Naive thymus-derived CD4-positive, alpha-beta T cell (primary cell): ENCODE measurements at regions not wholly inside any gene's neighbourhood (a gene's known extent, or its start where the extent isn't known, plus 50 kb on each side); places are given as distances from the start of the nearest gene placed in this dataset.
A peak's percentile ranks its signal among the peaks of the same experiment; 100 is the strongest.

Experiments
- ATAC-seq: fragments of 150-1000 bp; cut with Tn5 transposase; 2 replicates; pipeline ENCODE4 v1.10.0; 2021; ENCODE audit warnings: mild to moderate bottlenecking, moderate library complexity
- CTCF ChIA-PET: fragments of 350-600 bp; sonication (Branson Sonifier 250); formaldehyde crosslinking; loops from one replicate; lab custom pipeline; 2021; ENCODE audit warnings: antibody characterized with exemption; lab: Charles Lee
- POLR2A ChIA-PET: fragments of 350-600 bp; sonication (Branson Sonifier 250); formaldehyde crosslinking; loops from one replicate; lab custom pipeline; 2021; ENCODE audit warnings: antibody characterized with exemption, inconsistent platforms; lab: Charles Lee
- DNase-seq, 9 donors: peaks; one replicate each; pipeline versions ENCODE4 v3.0.0 to v3.0.0-alpha.2; 2020 to 2022; ENCODE audit warnings: mixed read lengths in 1 of 9
- H3K27ac ChIP-seq: one replicate; pipeline ENCODE4 v1.7.0; 2013; ENCODE audit warnings: mild to moderate bottlenecking, low read depth, low read length, moderate library complexity
- H3K27me3 ChIP-seq, 2 donors: one replicate each; pipeline ENCODE4 v1.7.0; 2013; ENCODE audit warnings: low read length in 2 of 2, mild to moderate bottlenecking in 2 of 2, moderate library complexity in 2 of 2; ENCODE audit not compliant: control insufficient read depth in 2 of 2, insufficient read depth in 2 of 2
- H3K36me3 ChIP-seq, 3 experiments: 1 replicate in 2 of 3; 2 replicates in 1 of 3; pipeline ENCODE4 v1.7.0; 2013; ENCODE audit warnings: low read length in 3 of 3, mild to moderate bottlenecking in 3 of 3, moderate library complexity in 1 of 3; ENCODE audit not compliant: insufficient read depth in 3 of 3, control insufficient read depth in 2 of 3
- H3K4me1 ChIP-seq, 2 donors: one replicate each; pipeline ENCODE4 v1.7.0; 2013; ENCODE audit warnings: low read length in 2 of 2, mild to moderate bottlenecking in 2 of 2, moderate library complexity in 1 of 2; ENCODE audit not compliant: control insufficient read depth in 2 of 2, insufficient read depth in 2 of 2
- H3K4me3 ChIP-seq: 2 replicates; pipeline ENCODE4 v1.7.0; 2013; ENCODE audit warnings: mild to moderate bottlenecking, low read length
- H3K9me3 ChIP-seq, 3 experiments: 1 replicate in 2 of 3; 2 replicates in 1 of 3; pipeline ENCODE4 v1.7.0; 2013; ENCODE audit warnings: low read length in 3 of 3; ENCODE audit not compliant: control insufficient read depth in 2 of 3
- H3K27ac Mint-ChIP-seq, 9 donors: one replicate each; pipeline ENCODE4 v1.8.0; 2020 to 2022; ENCODE audit warnings: mixed read lengths in 9 of 9, mild to moderate bottlenecking in 8 of 9, moderate library complexity in 5 of 9, inconsistent platforms in 2 of 9
- H3K27me3 Mint-ChIP-seq, 5 donors: one replicate each; pipeline ENCODE4 v1.8.0; 2021 to 2022; ENCODE audit warnings: mixed read lengths in 5 of 5, mild to moderate bottlenecking in 1 of 5
- H3K36me3 Mint-ChIP-seq, 5 donors: one replicate each; pipeline ENCODE4 v1.8.0; 2020 to 2022; ENCODE audit warnings: mixed read lengths in 5 of 5, mild to moderate bottlenecking in 3 of 5, inconsistent platforms in 1 of 5
- H3K4me1 Mint-ChIP-seq, 7 donors: one replicate each; pipeline ENCODE4 v1.8.0; 2020 to 2022; ENCODE audit warnings: mixed read lengths in 7 of 7, mild to moderate bottlenecking in 3 of 7, inconsistent platforms in 1 of 7
- H3K4me3 Mint-ChIP-seq, 10 donors: one replicate each; pipeline ENCODE4 v1.8.0; 2020 to 2022; ENCODE audit warnings: mild to moderate bottlenecking in 10 of 10, mixed read lengths in 10 of 10, moderate library complexity in 6 of 10, inconsistent platforms in 2 of 10
- H3K9me3 Mint-ChIP-seq, 11 donors: one replicate each; pipeline ENCODE4 v1.8.0; 2020 to 2022; ENCODE audit warnings: mixed read lengths in 11 of 11, mild to moderate bottlenecking in 4 of 11, inconsistent platforms in 1 of 11, moderate library complexity in 1 of 11
- intact Hi-C, 2 donors: fragments of 100-400 bp; cut with micrococcal nuclease; formaldehyde crosslinking; loops; one replicate each; pipeline ENCODE4 v1.15.1; 2023

DNA sequence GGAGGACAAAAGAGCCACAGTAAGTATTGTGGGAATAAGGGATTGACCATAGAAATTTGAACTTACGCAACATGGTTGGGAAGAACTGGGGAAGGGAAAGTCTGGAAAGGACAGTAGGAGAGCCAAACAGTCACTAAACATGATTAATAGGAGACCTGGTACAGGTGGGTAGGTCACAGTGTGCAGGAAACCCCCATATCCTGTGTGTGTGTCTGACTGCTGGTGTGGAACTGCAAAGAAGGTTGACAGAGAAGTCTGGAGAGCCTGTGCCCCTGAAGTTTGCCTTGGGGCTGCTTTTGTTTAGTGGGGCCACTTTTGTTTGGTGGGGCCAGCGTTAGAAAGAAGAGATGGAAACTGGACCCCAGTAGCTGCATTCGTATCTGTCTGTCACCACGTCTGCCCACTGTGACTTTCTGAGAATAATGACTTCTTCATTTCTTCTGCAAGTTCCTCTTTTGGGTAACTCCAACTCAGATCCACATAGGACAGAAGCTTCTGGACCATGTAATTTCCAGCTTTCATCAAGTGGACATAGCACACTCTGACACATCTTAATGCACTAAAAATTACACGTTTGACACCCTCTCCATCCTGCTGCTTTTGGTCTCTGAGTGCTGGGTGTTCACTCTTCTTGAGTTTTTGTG, 126.8 kb upstream of the RAG2 start:
- no peak for DNase-seq
- ATAC-seq: peak; percentile 47

DNA sequence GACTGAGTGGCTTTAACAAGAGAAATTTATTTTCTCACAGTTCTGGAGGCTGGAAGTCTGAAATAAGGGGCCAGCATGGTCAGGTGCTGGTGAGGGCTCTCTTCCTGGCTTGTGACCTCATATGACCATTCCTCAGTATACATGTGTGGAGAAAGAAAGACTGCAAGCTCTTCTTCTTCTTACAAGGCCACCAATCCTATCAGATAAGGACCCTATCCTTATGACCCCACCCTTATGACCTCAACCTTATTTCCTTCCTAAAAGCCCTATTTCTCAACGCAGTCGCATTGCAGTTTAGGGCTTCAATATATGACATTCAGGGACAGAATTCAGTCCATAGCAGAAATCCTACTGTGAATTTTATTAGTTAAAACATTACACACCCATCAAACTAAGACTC, 124.4 kb upstream of the RAG2 start:
- intact Hi-C loops: no loop called here
- no peaks in the 10 kb centered on the region for H3K36me3 ChIP-seq
- peaks cover 0 to 7% (median 0%) of the 10 kb centered on the region in 11 donors for H3K9me3 Mint-ChIP-seq
- ATAC-seq (no peak), DNase-seq (no peak)
- no peaks in the 10 kb centered on the region for H3K9me3 ChIP-seq
- H3K4me1 ChIP-seq: no peaks in the 10 kb centered on the region
- no peaks in the 10 kb centered on the region for H3K27me3 ChIP-seq
- peaks cover 3 to 32% (median 11%) of the 10 kb centered on the region in 5 donors for H3K27me3 Mint-ChIP-seq
- CTCF ChIA-PET: no interaction called here
- no peaks in the 10 kb centered on the region for H3K36me3 Mint-ChIP-seq
- POLR2A ChIA-PET: no interaction called here
- no peak overlapping the region for H3K4me3 ChIP-seq
- no peak overlapping the region for H3K27ac ChIP-seq
- peaks cover 0 to 7% (median 0%) of the 10 kb centered on the region in 7 donors for H3K4me1 Mint-ChIP-seq
- no peak overlapping the region for H3K4me3 Mint-ChIP-seq
- no peak overlapping the region for H3K27ac Mint-ChIP-seq

More for the DNA sequence above, 126.8 kb upstream of the RAG2 start:
- ChIA-PET POLR2A (no interaction called here), CTCF (no interaction called here)
- H3K27me3 Mint-ChIP-seq: peaks cover 0 to 31% (median 12%) of the 10 kb centered on the region in 5 donors
- H3K36me3 Mint-ChIP-seq: no peaks in the 10 kb centered on the region
- H3K4me3 ChIP-seq: no peak overlapping the region
- H3K27ac Mint-ChIP-seq: no peak overlapping the region
- H3K36me3 ChIP-seq: no peaks in the 10 kb centered on the region
- H3K9me3 ChIP-seq: no peaks in the 10 kb centered on the region
- no peaks in the 10 kb centered on the region for H3K4me1 ChIP-seq
- intact Hi-C loops: no loop called here
- no peak overlapping the region for H3K27ac ChIP-seq
- peaks cover 0 to 7% (median 0%) of the 10 kb centered on the region in 11 donors for H3K9me3 Mint-ChIP-seq
- no peaks in the 10 kb centered on the region for H3K27me3 ChIP-seq
- H3K4me3 Mint-ChIP-seq: no peak overlapping the region
- H3K4me1 Mint-ChIP-seq: peaks cover 0 to 7% (median 0%) of the 10 kb centered on the region in 7 donors

DNA sequence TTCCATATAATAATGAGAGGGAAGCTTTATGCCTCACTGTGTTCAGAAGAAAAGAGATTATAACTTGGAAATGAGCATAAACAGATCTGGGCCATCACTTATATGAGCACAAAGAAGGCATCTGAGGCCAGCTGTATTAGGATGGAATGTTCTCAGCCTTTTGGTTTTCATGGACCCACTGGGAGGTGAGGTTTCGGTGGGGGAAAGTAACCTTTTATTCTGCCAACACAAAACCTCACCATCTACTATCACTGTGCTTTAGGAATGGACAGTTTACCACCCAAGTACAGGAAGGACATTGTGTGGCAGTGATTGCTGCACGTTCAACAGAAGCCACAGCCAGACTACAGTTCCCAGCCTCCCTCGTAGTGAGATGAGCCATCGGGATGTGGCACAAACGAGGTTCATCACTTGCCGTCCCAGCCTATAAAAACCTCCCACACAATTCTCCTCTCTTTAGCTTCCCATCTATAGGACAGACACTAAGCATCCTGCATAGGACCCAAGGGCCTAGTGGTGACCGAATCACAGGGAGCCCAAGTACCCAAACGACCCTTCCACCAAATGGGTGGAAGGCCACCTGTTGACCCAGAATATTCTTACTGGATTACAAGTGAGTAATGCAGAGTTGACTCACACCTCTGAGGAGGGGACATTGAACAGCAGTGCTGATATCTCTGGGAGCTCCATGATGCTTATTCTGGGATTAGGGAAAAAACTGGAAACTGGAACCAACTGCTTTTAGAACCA, 121.5 kb upstream of the RAG2 start:
- CTCF ChIA-PET: interaction anchor here (0.6 kb wide), 1 partner anchor 27 kb away, joined by 3 read pairs; no protein-coding TSS in a partner anchor
- Histone ChIP-seq H3K9me3 (no peaks in the 10 kb centered on the region), H3K4me3 (no peak overlapping the region), H3K4me1 (no peaks in the 10 kb centered on the region), H3K27me3 (no peaks in the 10 kb centered on the region), H3K27ac (no peak overlapping the region), H3K36me3 (no peaks in the 10 kb centered on the region)
- DNase-seq (no peak), ATAC-seq (no peak)
- Mint-ChIP-seq H3K27ac (no peak overlapping the region), H3K4me1 (peaks cover 0 to 4% (median 0%) of the 10 kb centered on the region in 7 donors), H3K36me3 (no peaks in the 10 kb centered on the region), H3K9me3 (peaks cover 0 to 7% (median 0%) of the 10 kb centered on the region in 11 donors), H3K27me3 (peaks cover 0 to 21% (median 4%) of the 10 kb centered on the region in 5 donors), H3K4me3 (no peak overlapping the region)
- intact Hi-C loops: no loop called here
- POLR2A ChIA-PET: no interaction called here

DNA sequence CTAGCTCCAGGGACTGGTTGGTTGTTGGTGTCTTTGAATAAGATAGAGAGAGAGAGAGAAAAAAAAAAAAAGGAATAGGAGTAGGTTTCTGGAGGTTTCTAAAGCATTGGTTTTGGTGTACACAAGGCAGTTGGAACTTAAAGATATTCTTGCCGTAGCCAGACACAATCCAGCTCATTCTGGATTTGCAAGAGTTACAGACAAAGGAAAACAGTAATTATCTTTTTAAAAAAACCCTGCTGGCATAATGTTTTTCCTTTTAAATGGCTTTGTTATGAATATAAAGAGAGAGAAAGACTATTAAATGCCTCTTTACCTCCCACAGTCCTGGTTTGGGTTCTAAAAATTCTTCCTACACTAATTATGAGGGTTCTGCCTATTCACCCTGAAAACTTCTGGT, 120.4 kb upstream of the RAG2 start:
- Histone ChIP-seq H3K4me1 (no peaks in the 10 kb centered on the region), H3K36me3 (no peaks in the 10 kb centered on the region), H3K9me3 (no peaks in the 10 kb centered on the region), H3K4me3 (no peak overlapping the region), H3K27ac (no peak overlapping the region), H3K27me3 (no peaks in the 10 kb centered on the region)
- POLR2A ChIA-PET: no interaction called here
- H3K4me3 Mint-ChIP-seq: no peak overlapping the region
- peaks cover 0 to 25% (median 4%) of the 10 kb centered on the region in 5 donors for H3K27me3 Mint-ChIP-seq
- H3K4me1 Mint-ChIP-seq: peaks cover 0 to 3% (median 0%) of the 10 kb centered on the region in 7 donors
- DNase-seq (no peak), ATAC-seq (no peak)
- CTCF ChIA-PET: no interaction called here
- H3K9me3 Mint-ChIP-seq: peaks cover 0 to 7% (median 0%) of the 10 kb centered on the region in 11 donors
- no peak overlapping the region for H3K27ac Mint-ChIP-seq
- intact Hi-C loops: no loop called here
- no peaks in the 10 kb centered on the region for H3K36me3 Mint-ChIP-seq

DNA sequence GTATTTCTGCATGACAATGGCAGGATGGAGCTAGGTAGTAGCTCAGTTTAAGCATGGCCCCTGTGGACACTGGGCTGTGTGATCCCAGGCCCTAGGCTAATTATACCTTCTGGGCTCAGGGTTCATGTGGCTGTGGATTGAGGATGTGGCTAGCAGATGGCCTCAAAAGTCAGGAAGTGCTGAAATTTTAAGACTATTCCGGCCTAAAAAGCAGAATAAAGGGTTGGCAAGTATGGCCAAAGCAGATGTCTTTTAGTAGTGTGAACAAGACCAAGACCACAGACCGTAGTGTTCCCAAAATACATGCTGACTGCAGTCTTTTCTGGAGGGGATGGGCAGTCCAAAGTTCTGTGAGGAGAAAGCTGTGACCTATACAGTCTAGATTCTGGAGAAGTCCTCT, 115.7 kb upstream of the RAG2 start:
- no peaks in the 10 kb centered on the region for H3K9me3 ChIP-seq
- H3K27me3 ChIP-seq: no peaks in the 10 kb centered on the region
- no peak overlapping the region for H3K4me3 ChIP-seq
- H3K9me3 Mint-ChIP-seq: peaks cover 0 to 3% (median 0%) of the 10 kb centered on the region in 11 donors
- intact Hi-C loops: no loop called here
- H3K4me3 Mint-ChIP-seq: no peak overlapping the region
- no peak overlapping the region for H3K27ac ChIP-seq
- H3K27ac Mint-ChIP-seq: no peak overlapping the region
- no peaks in the 10 kb centered on the region for H3K36me3 ChIP-seq
- peaks cover 9 to 26% (median 19%) of the 10 kb centered on the region in 5 donors for H3K27me3 Mint-ChIP-seq
- no peaks in the 10 kb centered on the region for H3K4me1 ChIP-seq
- H3K4me1 Mint-ChIP-seq: no peaks in the 10 kb centered on the region
- POLR2A ChIA-PET: no interaction called here
- CTCF ChIA-PET: interaction anchor here (0.7 kb wide), 1 partner anchor 153 kb away, joined by 3 read pairs; no protein-coding TSS in a partner anchor
- ATAC-seq: no peak
- H3K36me3 Mint-ChIP-seq: no peaks in the 10 kb centered on the region
- no peak for DNase-seq

DNA sequence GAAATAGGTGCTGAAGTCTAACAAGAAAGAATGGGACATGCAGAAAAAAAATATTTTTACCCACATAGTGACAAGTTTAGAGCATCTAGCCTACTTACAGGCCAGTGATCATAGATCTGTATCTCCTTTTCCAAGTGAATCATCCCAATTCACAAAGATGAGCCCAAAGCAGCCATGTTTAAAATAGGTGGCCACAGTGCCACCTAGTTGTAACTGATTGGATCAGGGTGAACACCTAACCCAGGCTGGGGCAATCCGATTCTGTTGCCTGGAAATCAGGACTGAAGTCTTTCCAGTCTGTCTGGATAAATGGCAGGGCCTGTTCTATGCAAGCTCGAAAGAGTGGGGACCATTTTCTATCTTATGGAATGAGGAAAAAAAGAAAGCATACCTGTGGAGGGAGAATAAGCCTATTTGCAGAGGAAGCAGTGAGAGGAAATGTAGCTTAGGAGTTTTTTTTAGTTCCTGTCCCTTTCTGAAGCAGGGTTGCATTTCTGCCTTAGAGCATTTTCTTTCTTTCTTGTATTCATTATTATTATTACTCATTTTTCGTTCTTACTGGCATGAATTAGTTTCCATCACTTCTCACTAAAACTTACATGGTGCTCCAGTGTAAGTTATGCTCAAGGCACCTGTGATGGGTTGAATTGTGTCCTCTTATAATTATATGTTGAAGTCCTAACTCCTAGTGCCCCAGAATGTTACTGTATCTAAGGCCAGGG, 113.2 kb upstream of the RAG2 start:
- no peak for ATAC-seq
- ChIA-PET POLR2A (no interaction called here), CTCF (no interaction called here)
- Mint-ChIP-seq H3K27ac (no peak overlapping the region), H3K4me3 (no peak overlapping the region), H3K36me3 (no peaks in the 10 kb centered on the region), H3K27me3 (peaks cover 6 to 39% (median 31%) of the 10 kb centered on the region in 5 donors), H3K9me3 (peaks cover 0 to 3% (median 0%) of the 10 kb centered on the region in 11 donors), H3K4me1 (no peaks in the 10 kb centered on the region)
- Histone ChIP-seq H3K9me3 (no peaks in the 10 kb centered on the region), H3K36me3 (no peaks in the 10 kb centered on the region), H3K4me1 (no peaks in the 10 kb centered on the region), H3K4me3 (no peak overlapping the region), H3K27me3 (no peaks in the 10 kb centered on the region), H3K27ac (no peak overlapping the region)
- no peak for DNase-seq
- intact Hi-C loops: no loop called here
